Body of pancreas (tissue), 4 donors: ENCODE measurements at regions not wholly inside any gene's neighbourhood (a gene's known extent, or its start where the extent isn't known, plus 50 kb on each side); places are given as distances from the start of the nearest gene placed in this dataset.

ENCODE experiments used
- CTCF ChIP-seq, 7 experiments: fragments of 450-650 bp in 4 of 7; fragments of 200-600 bp in 3 of 7; sonication (generic) in 3 of 7; IDR thresholded peaks; one replicate each; pipeline ENCODE4 v1.5.1; 2016 to 2019; ENCODE audit warnings: antibody characterized with exemption in 7 of 7
- POLR2A ChIP-seq, 3 donors: fragments of 450-650 bp; IDR thresholded peaks; one replicate each; pipeline ENCODE4 v1.6.1; 2016; ENCODE audit warnings: antibody characterized with exemption in 3 of 3, mild to moderate bottlenecking in 2 of 3

DNA sequence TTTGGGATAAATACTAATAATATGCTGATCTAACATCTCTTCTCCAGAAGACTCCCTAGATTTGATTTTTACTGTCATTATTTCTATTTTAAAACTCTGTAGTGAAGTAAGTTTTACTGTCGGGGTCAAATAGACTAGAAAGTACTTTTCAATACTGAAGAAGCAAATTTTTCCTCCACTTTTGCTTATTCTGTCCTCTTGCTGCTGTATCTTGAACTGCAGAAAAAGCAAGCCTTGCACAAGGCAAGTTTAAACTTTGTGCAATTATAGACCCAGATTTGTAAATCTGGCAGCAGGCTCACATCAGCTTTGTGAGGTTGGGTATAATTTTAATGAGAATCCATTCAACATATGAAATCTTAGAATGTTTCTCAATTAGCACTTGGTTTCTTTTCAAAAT, 151.1 kb upstream of the ETS2 start:
- no peak for TF ChIP-seq CTCF (IDR thresholded peaks at IDR 0.05)
- TF ChIP-seq POLR2A (IDR thresholded peaks at IDR 0.05) = no peak
